ENCODE measurements at regions not wholly inside any gene's neighbourhood (a gene's known extent, or its start where the extent isn't known, plus 50 kb on each side); places are given as distances from the start of the nearest gene placed in this dataset.

DNA sequence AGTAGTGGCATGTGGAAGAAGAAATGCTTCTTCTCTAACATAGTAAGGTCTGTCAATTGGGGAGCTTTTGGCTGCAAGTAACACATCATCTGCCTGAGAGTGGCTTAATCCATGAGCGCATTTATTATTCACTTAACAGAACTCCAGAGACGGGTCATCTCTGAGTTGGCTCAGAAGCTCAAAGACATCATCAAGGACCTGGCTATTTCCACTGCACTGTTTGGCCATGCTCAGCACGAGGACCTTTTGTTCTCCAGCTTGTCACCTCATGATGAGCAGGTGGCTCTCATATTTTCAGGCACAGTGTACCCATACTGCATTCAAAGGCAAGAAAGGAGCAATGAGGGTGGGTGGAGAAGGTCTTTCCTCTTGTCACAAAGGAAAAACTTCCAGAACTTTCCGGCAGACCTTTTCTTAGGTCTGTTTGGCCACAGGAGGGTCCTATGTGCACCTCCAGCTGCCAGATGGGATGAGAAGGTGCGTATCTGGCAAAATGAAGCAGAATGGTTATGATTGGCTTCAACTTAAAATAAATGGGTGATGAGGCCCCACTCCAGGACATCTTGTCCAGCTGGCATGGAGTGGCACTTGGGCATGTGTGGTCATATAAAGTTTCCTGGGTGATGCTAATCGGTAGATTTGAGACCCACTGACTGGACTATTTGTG, 55.6 kb upstream of the SHH start:
- H3K4me3 ChIP-seq, result no peak overlapping the region
- ATAC-seq, result no peak
- H3K36me3 ChIP-seq, result no peaks in the 10 kb centered on the region
- intact Hi-C loops (cut with DNase I), result no loop called here
- H3K27me3 ChIP-seq (ENCODE audit: low read depth), result no peaks in the 10 kb centered on the region
- no peaks in the 10 kb centered on the region for H3K9me3 ChIP-seq
- no peak overlapping the region for H3K27ac ChIP-seq
- no peak for DNase-seq
- no peaks in the 10 kb centered on the region for H3K4me1 ChIP-seq
- TF ChIP-seq, protein P1, sequence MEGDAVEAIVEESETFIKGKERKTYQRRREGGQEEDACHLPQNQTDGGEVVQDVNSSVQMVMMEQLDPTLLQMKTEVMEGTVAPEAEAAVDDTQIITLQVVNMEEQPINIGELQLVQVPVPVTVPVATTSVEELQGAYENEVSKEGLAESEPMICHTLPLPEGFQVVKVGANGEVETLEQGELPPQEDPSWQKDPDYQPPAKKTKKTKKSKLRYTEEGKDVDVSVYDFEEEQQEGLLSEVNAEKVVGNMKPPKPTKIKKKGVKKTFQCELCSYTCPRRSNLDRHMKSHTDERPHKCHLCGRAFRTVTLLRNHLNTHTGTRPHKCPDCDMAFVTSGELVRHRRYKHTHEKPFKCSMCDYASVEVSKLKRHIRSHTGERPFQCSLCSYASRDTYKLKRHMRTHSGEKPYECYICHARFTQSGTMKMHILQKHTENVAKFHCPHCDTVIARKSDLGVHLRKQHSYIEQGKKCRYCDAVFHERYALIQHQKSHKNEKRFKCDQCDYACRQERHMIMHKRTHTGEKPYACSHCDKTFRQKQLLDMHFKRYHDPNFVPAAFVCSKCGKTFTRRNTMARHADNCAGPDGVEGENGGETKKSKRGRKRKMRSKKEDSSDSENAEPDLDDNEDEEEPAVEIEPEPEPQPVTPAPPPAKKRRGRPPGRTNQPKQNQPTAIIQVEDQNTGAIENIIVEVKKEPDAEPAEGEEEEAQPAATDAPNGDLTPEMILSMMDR (IDR thresholded peaks at IDR 0.05), result no peak

- TF ChIP-seq, protein P1 (IDR thresholded peaks at IDR 0.05), result no peak
- DNase-seq (no peak), ATAC-seq (no peak)
- Histone ChIP-seq H3K9me3 (no peaks in the 10 kb centered on the region), H3K4me1 (no peaks in the 10 kb centered on the region), H3K27me3 (ENCODE audit: low read depth) (no peaks in the 10 kb centered on the region), H3K4me3 (no peak overlapping the region), H3K27ac (no peak overlapping the region), H3K36me3 (no peaks in the 10 kb centered on the region)
- intact Hi-C loops (cut with DNase I), result no loop called here
These were observed 55.0 kb upstream of the SHH start for GRCh38 chr7:155867280-155867679.

DNA sequence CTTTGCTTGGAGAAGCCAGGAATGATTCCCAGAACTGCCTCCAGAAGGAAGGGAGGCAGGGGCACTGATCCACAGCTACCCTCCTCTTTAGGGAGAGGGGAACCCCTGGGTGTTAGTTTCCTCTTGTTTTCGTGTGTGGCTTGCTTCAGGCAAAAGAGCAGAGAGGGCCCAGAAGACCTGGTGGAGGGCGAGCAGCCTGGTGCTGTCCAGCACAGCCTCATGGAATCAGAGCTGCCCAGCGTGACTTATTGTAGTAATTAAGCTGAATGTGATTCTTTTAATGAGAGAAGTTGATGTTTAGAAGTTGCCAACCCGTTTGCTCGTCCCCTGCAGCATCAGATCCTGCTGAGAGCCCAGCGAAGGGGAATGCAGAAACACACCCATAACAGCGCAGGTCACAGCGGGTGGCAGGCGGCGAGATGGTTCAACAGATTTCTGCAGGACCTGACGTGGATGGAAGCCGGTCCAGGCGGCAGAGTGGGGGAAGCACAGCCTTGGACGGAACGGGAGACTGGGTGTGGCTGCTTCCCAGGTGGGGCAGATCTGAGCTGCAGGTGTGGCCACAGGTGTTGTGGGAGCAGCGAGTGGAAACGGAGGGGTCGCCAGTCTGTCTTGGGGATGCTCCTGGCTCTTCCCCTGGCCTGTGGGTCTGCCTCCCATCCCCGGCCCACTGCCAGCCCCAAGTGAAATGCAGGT, 53.7 kb upstream of the SHH start:
- no peak for DNase-seq
- H3K9me3 ChIP-seq, result no peaks in the 10 kb centered on the region
- ATAC-seq, result no peak
- intact Hi-C loops (cut with DNase I), result no loop called here
- peaks cover 8% of the 10 kb centered on the region for H3K4me1 ChIP-seq
- H3K36me3 ChIP-seq, result no peaks in the 10 kb centered on the region
- H3K27ac ChIP-seq, result no peak overlapping the region
- TF ChIP-seq, protein P1 (IDR thresholded peaks at IDR 0.05), result no peak
- H3K4me3 ChIP-seq, result no peak overlapping the region
- no peaks in the 10 kb centered on the region for H3K27me3 ChIP-seq (ENCODE audit: low read depth)

DNA sequence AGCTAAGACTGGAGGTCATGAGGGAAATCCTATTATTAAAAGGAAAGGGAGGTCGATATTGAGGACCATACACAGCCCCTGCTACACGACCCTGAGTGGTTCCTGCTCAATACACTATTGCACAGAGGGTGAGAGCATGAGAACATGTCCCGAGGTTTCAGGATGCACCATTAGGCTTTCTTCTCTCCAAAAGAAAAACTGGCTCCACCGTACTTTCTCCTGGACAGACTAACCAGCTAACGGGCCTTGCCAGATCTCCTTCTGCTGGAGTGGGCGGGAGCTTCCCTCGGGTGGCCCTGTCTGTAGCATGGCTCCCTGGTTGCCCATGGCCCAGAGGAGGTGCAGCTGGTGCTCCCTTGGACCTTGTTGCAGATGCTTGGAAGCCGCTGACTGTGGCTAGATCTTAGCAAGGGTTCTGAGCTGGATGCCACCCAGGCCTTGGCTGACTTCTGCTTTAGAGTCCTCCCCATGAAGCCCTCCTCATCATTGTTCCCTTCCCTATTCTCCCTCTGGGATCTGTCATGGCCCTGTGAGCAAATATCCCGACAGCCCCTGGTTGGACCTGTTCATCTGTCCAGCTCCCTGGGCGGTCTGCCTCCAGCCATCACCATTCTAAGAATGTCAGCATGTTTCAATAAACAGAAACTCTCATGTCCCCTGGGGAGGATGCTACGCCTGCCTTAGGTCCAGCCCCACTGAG, 52.9 kb upstream of the SHH start:
- DNase-seq (no peak), ATAC-seq (no peak)
- no peak overlapping the region for H3K4me3 ChIP-seq
- peaks cover 12% of the 10 kb centered on the region for H3K4me1 ChIP-seq
- H3K36me3 ChIP-seq, result no peaks in the 10 kb centered on the region
- intact Hi-C loops (cut with DNase I), result no loop called here
- no peaks in the 10 kb centered on the region for H3K27me3 ChIP-seq (ENCODE audit: low read depth)
- H3K27ac ChIP-seq, result no peak overlapping the region
- TF ChIP-seq, protein P1 (IDR thresholded peaks at IDR 0.05), result no peak
- H3K9me3 ChIP-seq, result no peaks in the 10 kb centered on the region

GRCh38 chr7:155864271-155864985, 52.2 kb upstream of the SHH start:
- DNase-seq, result no peak
- no peak for ATAC-seq
- TF ChIP-seq, protein P1 (IDR thresholded peaks at IDR 0.05), result no peak
- intact Hi-C loops (cut with DNase I), result no loop called here
- Histone ChIP-seq H3K9me3 (no peaks in the 10 kb centered on the region), H3K36me3 (no peaks in the 10 kb centered on the region), H3K27ac (no peak overlapping the region), H3K4me1 (peaks cover 12% of the 10 kb centered on the region), H3K27me3 (ENCODE audit: low read depth) (no peaks in the 10 kb centered on the region), H3K4me3 (no peak overlapping the region)

Data from lower lobe of right lung (tissue), 2 donors.